ENCODE measurements at regions not wholly inside any gene's neighbourhood (a gene's known extent, or its start where the extent isn't known, plus 50 kb on each side); places are given as distances from the start of the nearest gene placed in this dataset.

GRCh38 chr9:130780865-130781504 is 54.1 kb upstream of the ABL1 start:
- Histone ChIP-seq H3K4me1 (ENCODE audit: insufficient read depth, poor library complexity, severe bottlenecking) (peaks cover 3% of the 10 kb centered on the region), H3K4me3 (ENCODE audit: severe bottlenecking) (no peak overlapping the region), H3K36me3 (ENCODE audit: low read depth) (no peaks in the 10 kb centered on the region), H3K27ac (ENCODE audit: poor library complexity, severe bottlenecking) (no peak overlapping the region), H3K27me3 (ENCODE audit: insufficient read depth, poor library complexity, severe bottlenecking) (no peaks in the 10 kb centered on the region), H3K9me3 (ENCODE audit: severe bottlenecking) (peaks cover 26% of the 10 kb centered on the region)
- DNase-seq (ENCODE audit: low spot score) (no peak), ATAC-seq (ENCODE audit: low read depth) (no peak)
- no peak for TF ChIP-seq CTCF (IDR thresholded peaks at IDR 0.05; ENCODE audit: poor library complexity, severe bottlenecking)

GRCh38 chr9:130781569-130781968 is 53.5 kb upstream of the ABL1 start:
- Histone ChIP-seq H3K27ac (ENCODE audit: poor library complexity, severe bottlenecking) (no peak overlapping the region), H3K4me3 (ENCODE audit: severe bottlenecking) (no peak overlapping the region), H3K36me3 (ENCODE audit: low read depth) (no peaks in the 10 kb centered on the region), H3K9me3 (ENCODE audit: severe bottlenecking) (peaks cover 28% of the 10 kb centered on the region), H3K27me3 (ENCODE audit: insufficient read depth, poor library complexity, severe bottlenecking) (no peaks in the 10 kb centered on the region), H3K4me1 (ENCODE audit: insufficient read depth, poor library complexity, severe bottlenecking) (peaks cover 3% of the 10 kb centered on the region)
- no peak for TF ChIP-seq CTCF (IDR thresholded peaks at IDR 0.05; ENCODE audit: poor library complexity, severe bottlenecking)
- DNase-seq (ENCODE audit: low spot score) (no peak), ATAC-seq (ENCODE audit: low read depth) (no peak)

GRCh38 chr9:130782886-130783530 is 52.0 kb upstream of the ABL1 start:
- no peaks in the 10 kb centered on the region for H3K36me3 ChIP-seq (ENCODE audit: low read depth)
- no peak overlapping the region for H3K27ac ChIP-seq (ENCODE audit: poor library complexity, severe bottlenecking)
- H3K4me1 ChIP-seq (ENCODE audit: insufficient read depth, poor library complexity, severe bottlenecking): peaks cover 3% of the 10 kb centered on the region
- DNase-seq (ENCODE audit: low spot score) (no peak), ATAC-seq (ENCODE audit: low read depth) (no peak)
- no peaks in the 10 kb centered on the region for H3K27me3 ChIP-seq (ENCODE audit: insufficient read depth, poor library complexity, severe bottlenecking)
- H3K4me3 ChIP-seq (ENCODE audit: severe bottlenecking): no peak overlapping the region
- no peak for TF ChIP-seq CTCF (IDR thresholded peaks at IDR 0.05; ENCODE audit: poor library complexity, severe bottlenecking)
- H3K9me3 ChIP-seq (ENCODE audit: severe bottlenecking): peaks cover 27% of the 10 kb centered on the region

GRCh38 chr9:130785053-130785452 is 50.0 kb upstream of the ABL1 start:
- TF ChIP-seq CTCF (IDR thresholded peaks at IDR 0.05; ENCODE audit: poor library complexity, severe bottlenecking): no peak
- Histone ChIP-seq H3K4me1 (ENCODE audit: insufficient read depth, poor library complexity, severe bottlenecking) (peaks cover 3% of the 10 kb centered on the region), H3K27me3 (ENCODE audit: insufficient read depth, poor library complexity, severe bottlenecking) (no peaks in the 10 kb centered on the region), H3K36me3 (ENCODE audit: low read depth) (no peaks in the 10 kb centered on the region), H3K27ac (ENCODE audit: poor library complexity, severe bottlenecking) (no peak overlapping the region), H3K9me3 (ENCODE audit: severe bottlenecking) (peaks cover 36% of the 10 kb centered on the region), H3K4me3 (ENCODE audit: severe bottlenecking) (no peak overlapping the region)
- no peak for DNase-seq (ENCODE audit: low spot score)
- no peak for ATAC-seq (ENCODE audit: low read depth)
